Islet of Langerhans (tissue), 1 donor: ENCODE measurements at regions not wholly inside any gene's neighbourhood (a gene's known extent, or its start where the extent isn't known, plus 50 kb on each side); places are given as distances from the start of the nearest gene placed in this dataset.
"Not testable (repeated sequence)": the region's sequence is repeated elsewhere in the genome, so short reads cannot be mapped to it uniquely, and the experiment has no call there.

Experiments used
- FAIRE-seq: peaks from one replicate; lab custom pipeline; 2011; peaks lifted over from hg19 to GRCh38; lab: Jason Lieb, UNC

GRCh38 chr7:79624336-79624735, 170.9 kb upstream of the MAGI2 start:
- no peak for FAIRE-seq

GRCh38 chr7:79622781-79623180, 169.3 kb upstream of the MAGI2 start:
- FAIRE-seq: no peak

- no peak for FAIRE-seq
Measured at GRCh38 chr7:79620291-79620690, 166.8 kb upstream of the MAGI2 start.

GRCh38 chr7:79619216-79619615, 165.7 kb upstream of the MAGI2 start:
- FAIRE-seq: no peak

- FAIRE-seq: no peak
Measured at GRCh38 chr7:79615871-79616640, 162.6 kb upstream of the MAGI2 start.

- no peak for FAIRE-seq
Measured at GRCh38 chr7:79615466-79615865, 162.0 kb upstream of the MAGI2 start.

- FAIRE-seq: no peak
Measured at GRCh38 chr7:79612903-79613302, 159.4 kb upstream of the MAGI2 start.

GRCh38 chr7:79612022-79612421, 158.6 kb upstream of the MAGI2 start:
- no peak for FAIRE-seq

- no peak for FAIRE-seq
Measured at GRCh38 chr7:79610748-79611304, 157.4 kb upstream of the MAGI2 start.

- no peak for FAIRE-seq
Measured at GRCh38 chr7:79610313-79610712, 156.8 kb upstream of the MAGI2 start.

- FAIRE-seq: no peak
Measured at GRCh38 chr7:79608005-79608404, 154.5 kb upstream of the MAGI2 start.

- no peak for FAIRE-seq
Measured at GRCh38 chr7:79604841-79605240, 151.4 kb upstream of the MAGI2 start.

- FAIRE-seq: no peak
Measured at GRCh38 chr7:79598351-79598750, 144.9 kb upstream of the MAGI2 start.

- not testable (repeated sequence) for FAIRE-seq
Measured at GRCh38 chr7:79594671-79595070, 141.2 kb upstream of the MAGI2 start.

- no peak for FAIRE-seq
Measured at GRCh38 chr7:79593866-79594301, 140.4 kb upstream of the MAGI2 start.

GRCh38 chr7:79590916-79591623, 137.6 kb upstream of the MAGI2 start:
- no peak for FAIRE-seq

- FAIRE-seq: no peak
Measured at GRCh38 chr7:79590391-79590790, 136.9 kb upstream of the MAGI2 start.

- no peak for FAIRE-seq
Measured at GRCh38 chr7:79570903-79571302, 117.4 kb upstream of the MAGI2 start.

GRCh38 chr7:79563821-79564522, 110.5 kb upstream of the MAGI2 start:
- no peak for FAIRE-seq

GRCh38 chr7:79555571-79555970, 102.1 kb upstream of the MAGI2 start:
- FAIRE-seq: no peak

GRCh38 chr7:79553811-79554555, 100.5 kb upstream of the MAGI2 start:
- no peak for FAIRE-seq

GRCh38 chr7:79552463-79552862, 99.0 kb upstream of the MAGI2 start:
- FAIRE-seq: no peak
